ENCODE measurements at regions not wholly inside any gene's neighbourhood (a gene's known extent, or its start where the extent isn't known, plus 50 kb on each side); places are given as distances from the start of the nearest gene placed in this dataset.

DNA sequence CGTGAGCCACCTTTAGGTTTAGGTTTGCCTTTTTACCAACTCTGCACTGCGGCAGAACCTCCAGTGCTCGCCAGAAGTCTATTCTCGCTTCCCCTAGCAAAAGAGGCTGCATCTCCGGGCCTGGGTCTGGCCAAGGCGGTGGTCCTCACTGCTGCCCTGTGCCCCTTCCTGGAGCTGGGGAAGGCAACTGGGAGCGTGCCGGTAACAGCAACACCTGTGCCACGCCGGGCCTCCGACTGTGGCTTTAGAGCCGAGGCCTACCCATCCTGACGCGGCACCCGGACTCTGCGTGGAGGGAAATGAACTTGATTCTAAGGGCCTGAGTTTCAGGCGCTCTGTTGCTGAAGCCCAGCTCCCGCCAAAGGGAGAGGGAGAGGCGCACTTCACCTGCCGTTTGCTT lies 82.4 kb upstream of the SPATA31C2 start:
- TF ChIP-seq, protein P1, sequence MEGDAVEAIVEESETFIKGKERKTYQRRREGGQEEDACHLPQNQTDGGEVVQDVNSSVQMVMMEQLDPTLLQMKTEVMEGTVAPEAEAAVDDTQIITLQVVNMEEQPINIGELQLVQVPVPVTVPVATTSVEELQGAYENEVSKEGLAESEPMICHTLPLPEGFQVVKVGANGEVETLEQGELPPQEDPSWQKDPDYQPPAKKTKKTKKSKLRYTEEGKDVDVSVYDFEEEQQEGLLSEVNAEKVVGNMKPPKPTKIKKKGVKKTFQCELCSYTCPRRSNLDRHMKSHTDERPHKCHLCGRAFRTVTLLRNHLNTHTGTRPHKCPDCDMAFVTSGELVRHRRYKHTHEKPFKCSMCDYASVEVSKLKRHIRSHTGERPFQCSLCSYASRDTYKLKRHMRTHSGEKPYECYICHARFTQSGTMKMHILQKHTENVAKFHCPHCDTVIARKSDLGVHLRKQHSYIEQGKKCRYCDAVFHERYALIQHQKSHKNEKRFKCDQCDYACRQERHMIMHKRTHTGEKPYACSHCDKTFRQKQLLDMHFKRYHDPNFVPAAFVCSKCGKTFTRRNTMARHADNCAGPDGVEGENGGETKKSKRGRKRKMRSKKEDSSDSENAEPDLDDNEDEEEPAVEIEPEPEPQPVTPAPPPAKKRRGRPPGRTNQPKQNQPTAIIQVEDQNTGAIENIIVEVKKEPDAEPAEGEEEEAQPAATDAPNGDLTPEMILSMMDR (IDR thresholded peaks at IDR 0.05) = no peak
- no peak for TF ChIP-seq POLR2A (IDR thresholded peaks at IDR 0.05)

Measured in esophagus squamous epithelium (tissue), 4 donors.